Middle frontal gyrus (tissue), 1 donor: ENCODE measurements at regions not wholly inside any gene's neighbourhood (a gene's known extent, or its start where the extent isn't known, plus 50 kb on each side); places are given as distances from the start of the nearest gene placed in this dataset.
A peak's percentile ranks its signal among the peaks of the same experiment; 100 is the strongest.
"Not testable (repeated sequence)": the region's sequence is repeated elsewhere in the genome, so short reads cannot be mapped to it uniquely, and the experiment has no call there.

Experiments
- DNase-seq: peaks from one replicate; pipeline ENCODE4 v3.0.0-alpha.2; 2015; ENCODE audit warnings: low spot score; ENCODE audit errors: extremely low spot score

GRCh38 chr1:91605566-91605965 is 104.9 kb downstream of the CDC7 start:
- no peak for DNase-seq

GRCh38 chr1:91606546-91607078 is 106.0 kb downstream of the CDC7 start:
- DNase-seq, result no peak

- DNase-seq, result not testable (repeated sequence)
These were observed 107.0 kb downstream of the CDC7 start for GRCh38 chr1:91607686-91608085.

- DNase-seq, result no peak
These were observed 108.2 kb downstream of the CDC7 start for GRCh38 chr1:91608876-91609275.

- no peak for DNase-seq
These were observed 108.9 kb downstream of the CDC7 start for GRCh38 chr1:91609551-91609950.

- DNase-seq, result no peak
These were observed 109.5 kb downstream of the CDC7 start for GRCh38 chr1:91610102-91610501.

GRCh38 chr1:91610789-91611188 is 110.1 kb downstream of the CDC7 start:
- no peak for DNase-seq

GRCh38 chr1:91611483-91611917 is 110.8 kb downstream of the CDC7 start:
- DNase-seq, result no peak

GRCh38 chr1:91613595-91613994 is 112.9 kb downstream of the CDC7 start:
- DNase-seq, result no peak

- DNase-seq, result no peak
These were observed 116.1 kb downstream of the CDC7 start for GRCh38 chr1:91616712-91617111.

- DNase-seq, result no peak
These were observed 116.7 kb downstream of the CDC7 start for GRCh38 chr1:91617285-91617765.

- DNase-seq, result peak; percentile 16
These were observed 119.2 kb downstream of the CDC7 start for GRCh38 chr1:91619881-91620280.

- DNase-seq, result no peak
These were observed 120.7 kb downstream of the CDC7 start for GRCh38 chr1:91621360-91621759.

GRCh38 chr1:91621907-91622306 is 121.3 kb downstream of the CDC7 start:
- DNase-seq, result no peak

- no peak for DNase-seq
These were observed 122.0 kb downstream of the CDC7 start for GRCh38 chr1:91622616-91623015.

GRCh38 chr1:91623020-91623419 is 122.4 kb downstream of the CDC7 start:
- DNase-seq, result no peak

- DNase-seq, result no peak
These were observed 123.7 kb downstream of the CDC7 start for GRCh38 chr1:91624331-91624730.
